Fibroblast of villous mesenchyme (primary cell): ENCODE measurements at regions not wholly inside any gene's neighbourhood (a gene's known extent, or its start where the extent isn't known, plus 50 kb on each side); places are given as distances from the start of the nearest gene placed in this dataset.

Source experiments
- DNase-seq: peaks from one replicate; pipeline ENCODE4 v3.0.0-alpha.2; 2010; ENCODE audit warnings: low read depth
- H3K4me3 ChIP-seq: 2 replicates; pipeline ENCODE4 v1.5.1; 2011; ENCODE audit warnings: low read depth, mild to moderate bottlenecking, low read length
- TF ChIP-seq, protein P1 (sequence below): IDR thresholded peaks from 2 replicates; pipeline ENCODE4 v1.5.1; 2012; ENCODE audit warnings: low read depth, mild to moderate bottlenecking, low read length; ENCODE audit not compliant: insufficient read depth

DNA sequence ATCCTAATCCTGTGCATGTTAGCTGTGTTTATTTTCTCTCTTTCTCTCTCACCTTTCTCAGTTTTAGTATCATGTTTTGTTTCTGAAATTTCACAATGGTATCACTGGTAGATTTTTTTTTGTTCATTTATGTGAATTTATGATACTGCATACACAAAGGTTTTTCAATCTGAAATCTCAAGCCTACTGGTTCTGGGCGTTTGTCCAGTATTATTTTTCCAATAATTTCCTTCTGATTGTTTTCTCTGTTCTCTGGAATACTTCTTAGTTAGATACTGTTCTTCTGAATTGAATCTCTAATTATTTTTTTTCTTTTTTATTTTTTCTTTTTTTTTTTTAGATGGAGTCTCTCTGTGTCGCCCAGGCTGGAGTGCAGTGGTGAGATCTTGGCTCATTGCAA lies 96.2 kb upstream of the TMEM72 start:
- TF ChIP-seq, protein P1, sequence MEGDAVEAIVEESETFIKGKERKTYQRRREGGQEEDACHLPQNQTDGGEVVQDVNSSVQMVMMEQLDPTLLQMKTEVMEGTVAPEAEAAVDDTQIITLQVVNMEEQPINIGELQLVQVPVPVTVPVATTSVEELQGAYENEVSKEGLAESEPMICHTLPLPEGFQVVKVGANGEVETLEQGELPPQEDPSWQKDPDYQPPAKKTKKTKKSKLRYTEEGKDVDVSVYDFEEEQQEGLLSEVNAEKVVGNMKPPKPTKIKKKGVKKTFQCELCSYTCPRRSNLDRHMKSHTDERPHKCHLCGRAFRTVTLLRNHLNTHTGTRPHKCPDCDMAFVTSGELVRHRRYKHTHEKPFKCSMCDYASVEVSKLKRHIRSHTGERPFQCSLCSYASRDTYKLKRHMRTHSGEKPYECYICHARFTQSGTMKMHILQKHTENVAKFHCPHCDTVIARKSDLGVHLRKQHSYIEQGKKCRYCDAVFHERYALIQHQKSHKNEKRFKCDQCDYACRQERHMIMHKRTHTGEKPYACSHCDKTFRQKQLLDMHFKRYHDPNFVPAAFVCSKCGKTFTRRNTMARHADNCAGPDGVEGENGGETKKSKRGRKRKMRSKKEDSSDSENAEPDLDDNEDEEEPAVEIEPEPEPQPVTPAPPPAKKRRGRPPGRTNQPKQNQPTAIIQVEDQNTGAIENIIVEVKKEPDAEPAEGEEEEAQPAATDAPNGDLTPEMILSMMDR = no peak
- no peak overlapping the region for H3K4me3 ChIP-seq
- DNase-seq = no peak

DNA sequence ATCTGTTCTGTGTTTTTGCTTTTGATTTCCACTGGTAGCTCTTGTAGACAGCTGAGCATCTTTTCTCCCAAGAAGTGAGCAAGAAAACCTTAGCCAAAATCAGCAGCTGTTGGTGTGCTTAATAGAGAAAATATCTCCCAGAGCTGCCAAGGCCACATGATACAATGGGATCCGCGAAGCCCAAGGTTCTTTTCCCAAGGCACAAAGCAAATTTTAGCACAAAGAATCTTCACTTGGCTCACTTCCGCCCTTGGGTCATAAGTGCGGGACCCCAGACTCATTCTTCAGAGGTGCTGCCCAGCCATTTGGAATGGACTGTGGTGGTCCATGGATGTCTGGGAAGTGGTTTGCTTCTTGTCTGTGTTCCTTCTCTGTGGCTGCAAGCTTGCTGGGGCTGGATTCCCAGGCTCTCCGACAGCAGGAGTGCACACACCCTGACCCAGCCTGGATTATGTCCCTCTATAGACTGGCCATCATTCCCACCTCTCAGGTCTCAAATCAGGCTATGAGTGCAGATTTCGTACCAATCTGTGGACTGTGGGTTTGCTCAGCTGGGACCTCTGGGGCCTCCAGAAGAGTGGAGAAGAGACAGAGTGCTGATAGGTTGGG lies 93.0 kb upstream of the TMEM72 start:
- TF ChIP-seq, protein P1 = no peak
- DNase-seq = no peak
- H3K4me3 ChIP-seq = no peak overlapping the region

DNA sequence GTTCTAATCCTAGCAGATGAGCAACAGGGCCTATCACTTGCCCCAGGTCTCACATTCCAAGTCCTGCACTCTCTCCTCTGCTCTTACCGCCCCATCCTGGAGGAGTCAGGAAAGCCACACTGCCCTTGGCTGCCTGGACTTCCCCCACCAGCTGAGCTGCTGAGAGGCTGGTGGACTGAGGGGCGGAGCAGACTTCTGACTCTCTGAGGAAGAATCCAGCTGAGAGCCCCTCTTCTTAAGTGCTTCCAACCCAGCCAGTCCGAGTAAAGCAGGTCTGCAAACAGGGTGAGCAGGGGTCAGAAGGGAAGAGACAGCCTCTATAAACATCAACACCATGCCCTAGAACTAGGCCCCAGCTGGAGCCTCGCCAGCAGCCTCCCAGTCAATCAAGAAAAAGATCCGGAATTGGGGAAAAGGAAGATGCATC lies 92.4 kb upstream of the TMEM72 start:
- TF ChIP-seq, protein P1 = no peak
- H3K4me3 ChIP-seq = no peak overlapping the region
- no peak for DNase-seq

DNA sequence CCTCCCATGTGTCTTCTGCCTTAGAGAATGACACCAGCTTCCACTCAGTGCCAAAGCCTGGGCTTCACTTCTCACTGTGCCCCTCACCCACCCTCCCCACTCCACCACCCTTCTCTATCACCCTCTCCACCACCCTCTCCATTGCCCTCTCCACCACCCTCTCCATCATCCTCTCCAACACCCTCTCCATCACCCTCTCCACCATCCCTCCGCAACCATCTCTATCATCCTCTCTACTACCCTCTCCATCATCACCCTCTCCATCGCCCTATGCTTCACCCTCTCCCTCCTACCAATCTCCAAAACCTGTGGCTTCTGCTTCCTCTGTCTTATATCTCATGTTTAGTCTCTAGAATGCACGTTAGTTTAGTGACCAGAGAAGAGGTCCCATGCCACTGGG lies 91.0 kb upstream of the TMEM72 start:
- no peak for DNase-seq
- no peak overlapping the region for H3K4me3 ChIP-seq
- TF ChIP-seq, protein P1 = no peak

DNA sequence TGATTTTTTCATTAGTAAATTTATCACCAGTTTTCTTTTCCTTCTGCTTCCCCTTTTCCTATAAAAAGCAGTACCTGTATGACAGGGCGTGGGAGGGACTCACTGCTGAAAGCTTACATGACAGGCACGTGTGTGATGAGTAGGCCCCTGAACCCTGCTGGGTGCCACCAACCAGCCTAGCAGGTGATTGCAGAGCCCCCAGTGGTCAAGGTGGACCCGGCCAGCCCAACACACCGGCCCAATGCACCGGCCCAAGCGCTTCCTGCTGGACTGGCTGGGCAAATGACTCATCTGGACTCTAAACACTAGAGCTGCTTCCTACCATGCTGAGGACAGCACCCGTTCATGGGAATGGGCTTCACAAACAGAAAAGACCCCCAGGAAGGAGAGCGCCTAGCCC lies 89.8 kb upstream of the TMEM72 start:
- TF ChIP-seq, protein P1 = no peak
- no peak for DNase-seq
- H3K4me3 ChIP-seq = no peak overlapping the region

DNA sequence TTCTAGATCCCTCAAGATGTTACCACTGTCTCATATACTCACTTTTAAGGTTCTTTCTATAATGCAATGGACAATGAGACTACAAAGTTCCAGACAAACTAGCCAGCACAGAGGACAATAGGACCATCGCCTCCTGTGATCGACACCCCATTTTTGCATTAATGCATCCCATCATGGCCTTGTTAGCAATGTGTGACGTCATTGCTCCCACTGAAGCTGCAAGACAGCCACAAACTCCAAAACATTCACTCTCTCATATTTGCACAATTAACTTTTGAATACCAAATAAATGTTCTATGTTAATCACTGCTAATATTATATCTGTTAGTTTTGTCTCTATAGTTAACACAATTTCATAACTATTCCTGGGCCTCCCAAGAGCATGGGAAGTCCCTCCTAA lies 88.8 kb upstream of the TMEM72 start:
- DNase-seq = no peak
- TF ChIP-seq, protein P1 = no peak
- no peak overlapping the region for H3K4me3 ChIP-seq

DNA sequence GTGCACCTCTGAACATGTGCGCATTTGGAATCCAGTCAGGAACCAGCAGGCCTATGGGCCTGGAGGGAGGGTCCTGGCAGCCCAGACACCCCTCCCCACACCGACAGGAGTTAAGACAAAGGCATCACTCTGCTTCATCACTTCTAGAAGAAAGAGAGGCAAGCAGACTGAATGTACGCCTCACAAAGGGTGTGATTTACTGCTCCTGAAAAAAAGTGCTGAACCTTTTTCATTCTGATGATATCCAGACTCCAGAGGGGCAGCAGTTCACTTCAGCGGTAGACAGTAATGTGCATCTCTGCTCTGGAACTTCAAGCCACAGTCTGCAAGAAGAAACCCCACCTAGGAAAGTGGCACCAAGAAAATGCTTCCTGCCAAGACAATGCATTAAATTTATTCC lies 88.2 kb upstream of the TMEM72 start:
- no peak for DNase-seq
- TF ChIP-seq, protein P1 = no peak
- no peak overlapping the region for H3K4me3 ChIP-seq
